NCI-H146 treated with DMSO at 0.1 percent for 48 hours (cell line): ENCODE measurements at regions not wholly inside any gene's neighbourhood (a gene's known extent, or its start where the extent isn't known, plus 50 kb on each side); places are given as distances from the start of the nearest gene placed in this dataset.
"Not testable (repeated sequence)": the region's sequence is repeated elsewhere in the genome, so short reads cannot be mapped to it uniquely, and the experiment has no call there.

ENCODE experiments used
- DNase-seq: peaks from one replicate; lab custom pipeline; 2025; ENCODE audit not compliant: unreplicated experiment; lab: John Stamatoyannopoulos, UW

DNA sequence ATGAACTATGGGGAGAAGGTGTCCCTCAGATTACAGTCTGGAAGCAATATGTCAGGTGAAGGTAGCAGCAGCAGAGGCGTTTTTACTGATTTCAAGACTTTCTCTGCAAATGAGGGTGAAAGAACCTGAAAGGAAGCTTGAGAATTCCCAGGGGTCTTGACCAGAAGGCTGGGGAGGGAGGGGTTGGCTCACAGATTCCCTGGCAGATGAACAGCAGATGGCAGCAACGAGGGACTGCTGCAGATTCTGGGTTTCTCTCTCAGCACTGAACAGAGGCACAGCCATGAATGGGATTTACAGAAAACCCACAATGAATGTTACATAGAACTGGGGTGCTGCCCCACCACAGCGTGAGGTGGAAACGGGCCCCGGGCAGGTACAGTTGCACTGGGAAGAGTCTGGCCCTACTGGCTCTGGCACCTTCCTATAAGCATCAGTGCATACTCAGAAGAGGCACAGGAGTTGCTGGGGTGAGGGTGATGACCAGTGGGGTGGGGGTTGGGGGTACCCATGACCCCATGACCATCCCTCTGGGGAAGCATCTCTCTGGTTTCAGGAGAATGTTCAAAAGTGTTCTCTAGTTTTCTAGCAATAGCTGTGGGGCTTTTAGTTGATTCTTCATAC lies 317.8 kb downstream of the SH2D4B start:
- no peak for DNase-seq

DNA sequence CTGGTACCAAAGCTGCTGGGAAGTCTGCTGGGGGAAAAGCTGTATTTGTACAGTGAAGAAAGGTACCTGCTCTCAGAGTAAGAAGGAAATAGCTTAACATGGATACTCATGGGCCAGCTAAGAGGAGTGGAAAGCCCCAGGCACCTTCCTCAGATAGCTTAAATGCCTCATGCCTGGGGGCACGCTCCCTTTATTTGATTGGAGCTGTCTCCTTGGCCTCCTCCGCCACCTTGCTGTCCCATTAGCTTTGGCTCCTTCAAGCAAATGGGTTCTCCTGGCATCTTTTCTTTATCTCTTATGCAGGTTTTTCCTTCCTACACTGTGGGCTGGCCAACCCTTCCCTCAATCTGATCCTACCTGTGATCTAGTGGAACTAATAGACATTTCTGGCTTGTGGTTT lies 318.5 kb downstream of the SH2D4B start:
- DNase-seq = no peak

DNA sequence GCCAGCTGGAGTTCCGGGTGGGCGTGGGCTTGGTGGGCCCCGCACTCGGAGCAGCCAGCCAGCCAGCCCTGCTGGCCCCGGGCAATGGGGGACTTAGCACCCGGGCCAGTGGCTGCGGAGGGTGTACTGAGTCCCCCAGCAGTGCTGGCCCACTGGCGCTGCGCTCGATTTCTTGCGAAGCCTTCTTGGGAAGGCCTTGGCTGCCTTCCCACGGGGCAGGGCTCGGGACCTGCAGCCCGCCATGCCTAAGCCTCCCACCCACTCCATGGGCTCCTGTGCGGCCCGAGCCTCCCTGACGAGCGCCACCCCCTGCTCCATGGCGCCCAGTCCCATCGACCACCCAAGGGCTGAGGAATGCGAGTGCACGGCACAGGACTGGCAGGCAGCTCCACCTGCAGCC lies 321.6 kb downstream of the SH2D4B start:
- not testable (repeated sequence) for DNase-seq

DNA sequence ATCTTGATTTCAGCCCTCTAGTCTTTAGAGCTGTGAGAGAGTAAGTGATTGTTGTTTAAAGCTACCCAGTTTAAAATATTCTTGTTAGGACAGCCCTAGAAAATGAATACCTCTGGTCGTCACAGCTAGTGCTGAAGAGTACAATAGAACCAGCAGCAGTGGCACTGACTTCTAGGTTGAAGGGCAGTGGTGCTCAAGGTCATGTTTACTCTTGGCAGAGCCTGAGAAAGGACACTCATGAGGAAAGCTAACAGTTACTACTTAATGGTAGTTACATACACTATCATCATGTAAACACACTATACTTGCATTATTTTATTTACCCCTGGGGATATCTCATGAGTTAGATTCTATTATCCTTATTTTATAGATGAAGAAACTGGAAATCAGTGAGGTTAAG lies 323.0 kb downstream of the SH2D4B start:
- DNase-seq = no peak

DNA sequence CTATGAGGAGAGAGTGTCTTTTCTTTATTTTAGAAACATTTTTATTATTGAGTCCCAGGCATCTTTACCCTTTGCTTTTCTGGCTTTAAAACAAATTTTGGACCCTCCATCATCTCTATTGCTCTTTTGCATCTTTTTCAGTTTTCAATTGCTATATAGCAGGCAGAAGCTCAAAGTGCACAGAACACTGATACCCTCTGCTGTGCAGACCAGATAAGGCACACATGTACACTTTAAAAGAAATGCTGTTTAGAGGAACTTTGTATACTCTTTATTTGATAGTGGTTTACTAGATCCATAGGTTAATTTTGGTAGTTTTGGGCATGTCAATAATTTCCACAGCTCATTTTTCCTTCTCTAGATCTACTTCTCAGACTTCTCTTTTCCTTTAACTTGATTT lies 324.2 kb downstream of the SH2D4B start:
- no peak for DNase-seq

DNA sequence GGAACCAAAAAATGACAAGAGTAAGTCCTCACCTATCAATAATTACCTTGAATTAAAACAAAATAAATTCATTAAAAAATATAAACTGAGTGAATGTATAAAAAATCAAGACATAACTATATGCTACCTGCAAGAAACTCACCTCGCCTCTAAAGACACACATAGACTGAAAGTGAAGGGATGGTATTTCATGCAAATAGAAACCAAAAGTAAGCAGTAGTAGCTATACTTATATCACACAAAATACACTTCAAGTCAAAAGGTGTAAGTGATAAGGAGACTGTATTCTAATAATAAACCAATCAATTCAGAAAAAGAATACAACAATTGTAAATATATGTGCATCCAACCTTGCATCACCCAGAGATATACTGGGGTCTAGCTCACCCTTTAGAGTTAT lies 332.6 kb downstream of the SH2D4B start:
- DNase-seq = no peak

DNA sequence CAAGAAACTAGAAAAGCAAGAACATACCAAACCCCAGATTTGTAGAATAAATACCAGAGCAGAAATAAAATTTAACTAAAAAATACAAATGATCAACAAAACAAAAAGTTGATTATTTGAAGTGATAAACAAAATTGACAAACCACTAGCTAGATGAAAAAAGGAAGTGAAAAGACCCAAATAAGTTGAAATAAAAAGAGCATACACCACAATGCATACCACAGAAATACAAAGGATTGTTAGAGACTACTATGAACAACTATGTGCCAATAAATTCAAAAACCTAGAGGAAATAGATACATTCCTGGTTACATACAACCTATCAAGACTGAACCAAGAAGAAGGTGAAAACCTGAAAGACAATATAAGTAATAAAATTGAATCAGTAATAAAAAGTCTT lies 333.4 kb downstream of the SH2D4B start:
- no peak for DNase-seq

DNA sequence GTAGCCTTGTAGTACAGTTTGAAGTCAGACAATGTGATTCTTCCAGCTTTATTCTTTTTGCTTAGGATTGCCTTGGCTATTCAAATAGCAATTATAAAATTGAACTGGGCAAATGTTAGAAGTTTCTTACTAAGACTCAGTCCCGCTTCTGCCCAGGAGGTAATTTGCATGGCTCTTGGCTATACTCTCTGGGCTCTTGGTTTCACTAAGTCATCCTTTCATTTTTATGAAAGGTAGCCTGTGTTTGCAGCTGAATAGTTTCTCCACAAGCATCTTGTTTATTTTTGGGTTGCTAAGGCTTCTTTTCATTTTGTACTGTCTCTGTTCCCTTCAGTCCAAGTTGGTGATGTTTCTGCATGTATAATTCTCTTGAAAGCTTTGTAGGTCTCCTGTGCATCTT lies 340.6 kb downstream of the SH2D4B start:
- no peak for DNase-seq

DNA sequence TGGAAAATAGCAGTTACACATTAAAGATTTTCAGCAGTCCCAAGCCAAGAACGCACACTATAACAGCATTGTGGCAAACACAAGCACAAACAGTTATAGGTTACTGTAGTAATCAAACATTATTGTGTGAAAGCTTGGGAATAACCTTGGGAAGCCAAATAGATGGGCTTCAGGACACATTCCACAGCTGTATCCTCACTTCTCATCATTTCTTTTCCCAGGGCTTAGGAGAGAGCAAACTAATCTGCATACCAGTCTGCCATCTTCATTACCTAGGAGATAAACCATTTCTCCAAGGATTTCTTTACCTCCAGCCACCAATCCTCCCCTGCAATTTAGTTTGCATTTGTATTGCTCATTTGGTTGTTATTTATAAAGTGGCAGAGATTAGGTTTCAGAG lies 352.4 kb downstream of the SH2D4B start:
- DNase-seq = no peak

DNA sequence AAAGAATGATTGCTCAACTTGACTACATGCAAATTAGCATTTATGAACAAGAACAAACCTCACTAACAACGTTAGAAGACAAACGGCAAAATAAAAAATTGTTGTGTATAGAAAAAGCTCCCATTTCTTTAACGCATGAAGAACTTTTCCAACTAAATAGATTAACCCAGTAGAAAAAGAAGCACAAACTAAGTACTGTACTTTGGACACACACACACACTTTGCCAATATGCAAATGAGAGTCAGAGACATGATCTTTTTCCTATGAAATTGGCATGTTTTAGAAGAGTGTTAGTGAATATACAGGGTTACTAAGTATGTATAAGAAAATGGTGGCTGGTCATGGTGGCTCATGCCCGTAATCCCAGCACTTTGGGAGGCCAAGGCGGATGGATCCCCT lies 355.6 kb downstream of the SH2D4B start:
- no peak for DNase-seq

DNA sequence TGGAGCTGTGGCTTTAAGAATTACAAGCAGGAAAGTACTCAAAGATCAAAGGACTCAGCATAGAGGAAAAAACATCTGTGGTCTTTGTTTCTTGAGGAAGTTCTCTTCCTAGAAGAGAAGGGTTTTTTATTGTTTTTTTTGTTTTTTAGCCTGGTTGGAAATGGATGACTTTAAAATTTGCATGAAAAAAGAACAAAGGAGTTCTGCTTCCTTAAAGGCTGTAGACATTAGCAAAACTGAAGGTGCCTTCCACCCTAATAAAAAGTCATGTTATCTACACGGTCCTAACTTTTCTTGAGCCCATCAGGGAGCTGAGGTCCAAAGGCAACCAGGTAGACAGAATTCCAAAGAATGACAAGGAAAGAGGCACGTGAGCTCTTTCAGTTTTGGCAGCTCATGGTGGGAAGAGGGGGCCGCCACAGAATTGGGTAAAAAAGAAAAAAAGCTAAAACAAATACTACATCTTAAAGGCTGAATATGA lies 356.6 kb downstream of the SH2D4B start:
- DNase-seq = no peak

DNA sequence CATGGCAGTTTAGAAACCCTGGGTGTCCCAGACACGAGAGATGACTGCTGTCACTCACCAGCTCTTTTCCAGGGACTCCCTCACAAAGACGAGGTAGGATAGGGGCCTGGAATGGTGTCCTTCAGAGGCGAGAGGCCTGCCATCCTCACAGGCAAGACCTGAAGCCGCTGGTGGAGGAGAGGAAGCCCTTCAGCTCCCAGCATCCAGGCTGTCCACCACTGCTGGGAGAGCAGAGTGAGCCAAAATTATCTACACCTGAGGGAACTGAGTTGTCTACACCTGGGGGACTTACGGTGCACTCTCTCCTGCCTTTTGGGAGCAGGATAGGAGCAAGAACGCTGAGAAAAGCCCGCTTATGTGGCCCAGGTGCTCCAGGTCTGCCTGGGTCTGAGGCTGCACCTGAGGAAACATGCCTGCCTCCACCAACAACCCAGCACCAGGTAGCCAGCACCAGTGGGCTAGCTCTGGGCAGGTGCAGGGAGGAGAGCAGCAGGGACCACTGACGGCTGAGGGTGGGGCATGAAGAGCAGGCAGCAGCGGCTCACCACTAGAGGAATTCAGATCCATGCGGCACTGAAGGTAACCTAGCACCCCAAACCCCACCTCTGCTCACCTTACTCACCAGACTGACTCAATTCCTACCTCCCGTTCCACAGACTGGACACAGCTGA lies 357.2 kb downstream of the SH2D4B start:
- no peak for DNase-seq

DNA sequence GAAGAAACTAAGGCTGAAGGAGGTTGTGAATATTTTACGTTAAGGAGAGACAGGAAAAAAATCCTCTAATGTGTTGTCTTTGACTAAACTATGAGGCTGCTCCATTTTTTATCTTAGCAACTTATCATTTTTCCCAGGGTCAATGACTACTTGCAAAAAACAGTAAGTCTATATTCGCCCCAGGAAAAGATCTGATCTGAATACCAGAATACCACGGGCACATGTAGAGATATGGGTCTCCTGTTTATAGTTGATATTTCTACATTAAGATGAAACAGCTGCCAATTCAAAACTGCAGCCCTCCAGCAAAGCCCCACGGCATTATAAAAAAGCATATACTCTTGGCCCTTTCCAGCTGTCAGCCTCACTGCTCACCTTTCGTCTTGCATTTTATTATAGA lies 358.4 kb downstream of the SH2D4B start:
- no peak for DNase-seq

DNA sequence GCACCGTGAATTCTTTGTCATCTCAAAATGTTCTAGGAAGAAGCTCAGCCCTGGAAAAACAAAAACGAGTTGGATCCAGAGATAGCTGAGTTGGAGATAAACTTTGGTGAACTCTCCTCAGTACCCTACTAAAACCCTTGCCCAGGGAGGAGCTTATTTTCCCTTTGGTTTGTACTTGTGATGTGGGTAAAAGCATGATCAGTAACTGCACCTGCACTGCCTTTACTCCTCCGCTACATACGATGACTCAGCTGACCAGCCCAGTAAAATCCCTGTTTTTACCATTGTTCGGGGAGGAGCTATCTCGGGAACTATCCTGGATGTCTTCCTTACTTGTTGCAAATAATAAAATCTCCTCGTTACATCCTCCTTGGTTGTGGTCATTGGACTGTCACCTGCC lies 359.3 kb downstream of the SH2D4B start:
- DNase-seq = no peak

DNA sequence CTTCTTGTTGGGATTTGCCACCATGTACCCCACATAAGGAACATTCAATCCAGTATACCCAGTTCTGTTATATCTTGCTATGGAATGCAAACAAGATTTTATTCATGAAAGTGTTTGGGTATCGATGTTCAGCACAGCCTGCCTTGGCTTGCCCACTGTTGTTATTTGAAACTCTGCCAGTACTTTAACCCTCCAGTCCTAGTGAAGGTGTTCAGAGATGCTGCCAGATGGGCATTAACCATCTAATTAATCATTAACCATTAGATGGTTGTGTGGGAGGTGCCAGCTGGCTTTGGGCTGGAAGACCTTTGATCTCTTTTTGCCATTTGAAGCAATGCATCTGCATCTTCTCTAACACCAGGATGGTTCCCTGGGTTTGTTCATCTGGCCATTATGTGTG lies 363.0 kb downstream of the SH2D4B start:
- DNase-seq = no peak

DNA sequence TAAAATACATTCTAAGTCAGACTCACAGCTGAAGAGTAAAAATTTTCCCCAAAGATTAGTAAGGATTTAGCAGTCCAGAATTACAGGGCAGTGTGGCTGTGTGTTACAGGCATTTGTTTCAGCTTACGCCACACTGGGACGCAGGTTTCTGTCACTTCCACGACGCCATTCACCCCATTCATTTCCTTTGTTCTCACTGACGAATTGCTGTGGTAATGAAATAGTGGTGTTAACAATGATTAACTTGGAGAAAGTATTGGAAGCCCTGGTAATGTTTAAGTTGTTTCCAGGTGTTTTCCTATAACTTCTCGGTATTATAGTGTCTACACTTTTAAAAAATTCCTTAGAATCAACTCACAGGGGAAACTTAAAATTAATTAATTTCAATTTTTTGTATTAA lies 370.9 kb downstream of the SH2D4B start:
- no peak for DNase-seq

DNA sequence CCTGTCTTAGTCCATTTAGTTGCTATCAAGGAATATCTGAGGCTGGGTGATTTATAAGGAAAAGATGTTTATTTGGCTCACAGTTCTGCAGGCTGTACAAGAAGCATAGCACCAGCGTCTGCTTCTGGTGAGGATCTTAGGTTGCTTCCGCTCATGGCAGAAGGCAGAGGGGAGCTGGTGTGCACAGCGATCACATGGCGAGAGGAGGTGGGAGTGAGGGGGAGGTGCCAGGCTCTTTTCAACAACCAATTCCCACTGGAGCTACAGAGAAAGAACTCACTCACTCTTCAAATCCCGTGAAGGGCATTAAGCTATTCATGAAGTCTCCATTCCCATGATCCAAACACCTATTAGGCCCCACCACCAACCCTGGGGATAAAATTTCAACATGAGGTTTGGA lies 371.6 kb downstream of the SH2D4B start:
- DNase-seq = no peak

DNA sequence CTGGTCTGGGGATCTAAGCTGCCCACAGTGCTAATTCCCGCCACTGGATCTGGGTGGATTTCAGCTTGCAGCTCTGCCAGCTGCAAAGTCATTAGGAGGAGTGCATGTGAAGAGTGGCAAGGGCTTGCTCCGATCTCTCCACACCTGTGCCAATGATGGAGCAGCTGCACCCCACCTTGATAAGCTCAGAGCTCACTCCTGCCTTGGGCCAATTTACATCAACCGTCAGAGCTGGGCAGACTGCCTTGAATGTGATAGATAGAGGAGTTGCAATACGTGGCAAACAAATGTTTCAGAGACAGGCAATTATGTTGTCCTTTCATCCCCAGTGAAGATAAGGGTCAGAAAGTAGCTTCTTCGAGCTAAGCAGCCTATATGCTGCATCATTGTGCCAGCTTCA lies 379.9 kb downstream of the SH2D4B start:
- DNase-seq = no peak

DNA sequence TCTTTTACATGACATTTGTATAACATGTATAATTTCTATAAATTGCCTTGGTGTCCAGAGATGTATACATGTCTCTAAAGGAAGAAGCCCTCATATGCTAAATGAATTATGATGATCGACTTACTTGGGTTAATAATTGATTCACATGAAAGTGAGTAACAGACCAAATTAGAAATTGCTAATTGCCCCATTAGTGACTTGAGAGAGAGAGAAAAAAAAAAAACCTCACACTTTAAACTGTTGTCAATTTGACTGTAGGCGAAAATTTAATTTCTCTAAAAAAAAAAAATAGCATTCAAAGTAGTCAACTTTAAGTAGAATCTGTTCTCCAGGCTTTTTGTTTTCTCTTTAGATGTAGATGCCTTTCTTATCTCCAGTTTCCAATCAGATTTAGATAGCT lies 383.3 kb downstream of the SH2D4B start:
- DNase-seq = no peak

DNA sequence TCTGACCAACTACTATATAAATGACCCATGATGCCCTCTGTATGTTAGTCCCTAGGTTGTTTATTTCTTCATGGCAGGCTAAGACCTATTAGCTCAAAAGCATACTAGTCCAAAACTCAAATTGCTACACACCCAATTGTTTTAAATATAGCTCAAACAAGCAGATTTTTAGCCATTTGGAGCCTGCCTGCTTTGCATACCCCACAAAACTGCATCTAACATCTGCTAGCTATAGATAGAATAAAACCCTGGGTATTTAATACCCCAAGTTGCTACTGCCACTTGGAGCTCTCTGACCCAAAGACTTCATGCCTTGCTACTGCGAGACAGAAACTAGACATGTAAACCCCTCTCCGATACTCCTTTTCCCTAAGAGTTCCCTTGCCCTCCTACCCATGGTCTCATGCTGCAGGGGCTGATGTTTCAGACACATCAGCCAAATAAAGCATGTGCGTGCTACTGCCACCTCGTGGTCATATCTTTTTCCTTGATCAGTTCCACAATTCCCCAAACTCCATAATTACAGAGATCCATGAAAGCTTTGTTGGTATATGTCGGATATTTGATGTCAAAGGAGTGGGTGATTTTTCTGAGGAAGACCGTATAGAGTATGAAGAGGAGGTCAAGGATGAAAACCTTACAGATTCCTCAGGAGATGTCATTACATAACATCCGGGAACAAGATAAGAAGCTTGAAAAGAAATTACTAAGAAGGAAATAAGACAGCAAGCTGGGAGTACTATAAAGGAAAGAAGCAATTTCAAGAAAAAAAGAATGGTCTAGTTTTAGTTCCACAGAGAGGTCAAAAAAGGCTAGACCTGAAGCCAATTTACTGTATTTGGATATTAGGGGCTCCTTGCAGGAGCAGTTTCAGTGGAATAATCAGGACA lies 386.6 kb downstream of the SH2D4B start:
- no peak for DNase-seq

DNA sequence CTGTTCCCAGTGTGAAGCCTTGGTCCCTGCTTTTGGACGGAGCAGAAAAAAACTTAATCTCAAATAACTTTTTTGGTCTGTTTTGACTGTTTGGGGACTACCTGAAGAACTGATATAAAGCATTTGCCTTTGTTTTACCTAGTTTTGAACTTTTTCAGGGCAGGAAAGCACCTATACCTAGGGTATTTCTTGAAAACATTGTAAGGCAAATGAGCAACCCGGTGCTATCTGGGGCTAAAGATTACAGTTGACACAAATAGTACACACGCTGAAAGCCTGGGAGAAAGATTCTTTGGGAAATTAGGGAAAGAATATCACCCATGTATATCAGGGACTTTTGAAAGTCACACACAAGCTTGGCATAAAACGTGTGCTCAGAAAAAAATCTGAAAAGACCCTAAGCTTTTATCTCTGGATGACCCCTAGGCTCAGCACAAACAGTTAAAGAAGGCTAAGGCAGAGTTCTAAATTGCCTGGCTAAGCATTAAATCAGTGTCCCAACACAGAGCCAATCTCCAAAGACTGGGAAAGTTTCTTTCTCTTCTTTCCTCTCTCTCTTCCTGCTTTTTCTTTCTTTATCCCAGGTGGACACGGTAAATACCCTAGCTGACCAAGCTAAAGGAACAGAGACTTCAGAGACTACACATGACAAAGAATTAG lies 389.8 kb downstream of the SH2D4B start:
- no peak for DNase-seq

DNA sequence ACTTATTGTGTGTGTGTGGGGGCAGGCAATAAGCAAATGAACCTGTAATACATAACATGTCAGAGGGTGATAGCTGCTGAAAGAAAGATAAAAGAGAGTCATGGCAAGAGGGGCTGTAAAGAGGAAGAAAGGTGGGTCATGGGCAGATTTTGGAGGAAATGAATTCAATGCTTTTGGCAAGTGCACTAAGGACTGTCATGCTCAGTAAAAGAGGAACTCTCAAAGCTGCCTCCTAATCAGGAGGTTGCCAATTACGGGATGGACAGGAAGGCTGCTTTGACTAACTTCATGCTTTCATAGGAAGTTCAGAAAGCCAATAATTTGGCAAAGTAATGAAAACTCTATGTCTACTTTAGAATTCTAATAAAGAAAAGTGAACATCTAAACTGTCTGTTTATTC lies 401.2 kb downstream of the SH2D4B start:
- no peak for DNase-seq
